HG02642 (cell line): ENCODE measurements at regions not wholly inside any gene's neighbourhood (a gene's known extent, or its start where the extent isn't known, plus 50 kb on each side); places are given as distances from the start of the nearest gene placed in this dataset.
"Not testable (repeated sequence)": the region's sequence is repeated elsewhere in the genome, so short reads cannot be mapped to it uniquely, and the experiment has no call there.

Source experiments
- ATAC-seq: cut with Tn5 transposase; IDR thresholded peaks from one replicate; pipeline ENCODE4 v1.9.1; 2021; ENCODE audit warnings: mild to moderate bottlenecking; ENCODE audit not compliant: unreplicated experiment, poor library complexity

GRCh38 chr10:62935022-62935421 is 118.9 kb upstream of the EGR2 start:
- ATAC-seq: no peak

GRCh38 chr10:62934258-62934657 is 118.1 kb upstream of the EGR2 start:
- ATAC-seq: no peak

- ATAC-seq: not testable (repeated sequence)
Observed at GRCh38 chr10:62928763-62929162, 112.6 kb upstream of the EGR2 start.

GRCh38 chr10:62926407-62926806 is 110.2 kb upstream of the EGR2 start:
- no peak for ATAC-seq

- peak; percentile 87 for ATAC-seq
Observed at GRCh38 chr10:62924344-62924748, 108.2 kb upstream of the EGR2 start.

GRCh38 chr10:62919776-62920175 is 103.6 kb upstream of the EGR2 start:
- ATAC-seq: no peak

GRCh38 chr10:62917475-62918238 is 101.5 kb upstream of the EGR2 start:
- ATAC-seq: peak; percentile 61

- ATAC-seq: no peak
Observed at GRCh38 chr10:62916141-62916603, 100.0 kb upstream of the EGR2 start.

GRCh38 chr10:62915158-62915557 is 99.0 kb upstream of the EGR2 start:
- no peak for ATAC-seq

GRCh38 chr10:62912086-62912485 is 95.9 kb upstream of the EGR2 start:
- ATAC-seq: no peak

GRCh38 chr10:62911210-62911963 is 95.2 kb upstream of the EGR2 start:
- ATAC-seq: no peak

- ATAC-seq: peak; percentile 58
Observed at GRCh38 chr10:62907470-62908212, 91.5 kb upstream of the EGR2 start.

GRCh38 chr10:62904281-62904875 is 88.2 kb upstream of the EGR2 start:
- no peak for ATAC-seq

GRCh38 chr10:62903828-62904227 is 87.7 kb upstream of the EGR2 start:
- ATAC-seq: no peak

- ATAC-seq: no peak
Observed at GRCh38 chr10:62900829-62901571, 84.8 kb upstream of the EGR2 start.

GRCh38 chr10:62899311-62899710 is 83.1 kb upstream of the EGR2 start:
- no peak for ATAC-seq

- ATAC-seq: no peak
Observed at GRCh38 chr10:62895063-62895462, 78.9 kb upstream of the EGR2 start.

GRCh38 chr10:62894156-62894555 is 78.0 kb upstream of the EGR2 start:
- ATAC-seq: no peak

- ATAC-seq: no peak
Observed at GRCh38 chr10:62893036-62893435, 76.9 kb upstream of the EGR2 start.

GRCh38 chr10:62890395-62890794 is 74.2 kb upstream of the EGR2 start:
- no peak for ATAC-seq
